HEK293 (cell line): ENCODE measurements at regions not wholly inside any gene's neighbourhood (a gene's known extent, or its start where the extent isn't known, plus 50 kb on each side); places are given as distances from the start of the nearest gene placed in this dataset.
"Not testable (repeated sequence)": the region's sequence is repeated elsewhere in the genome, so short reads cannot be mapped to it uniquely, and the experiment has no call there.

Source experiments
- CTCF ChIA-PET: fragments of 350-600 bp; formaldehyde crosslinking; extraction: SDS; loops from one replicate; lab custom pipeline; 2021; ENCODE audit warnings: antibody characterized with exemption; lab: Yijun Ruan, JAX
- POLR2A ChIA-PET: fragments of 300-600 bp; formaldehyde crosslinking; extraction: SDS; loops from one replicate; lab custom pipeline; 2020; ENCODE audit warnings: antibody characterized with exemption, inconsistent platforms; lab: Yijun Ruan, JAX
- H3K27ac ChIP-seq: fragments of 200-500 bp; sonication (Bioruptor generic); 2 replicates; pipeline ENCODE4 v1.5.1; 2014; ENCODE audit warnings: low read depth, low read length, control low read depth, inconsistent platforms; ENCODE audit errors: extremely low read depth
- H3K36me3 ChIP-seq, 2 experiments: fragments of 200-500 bp in 1 of 2; sonication (Bioruptor generic) in 1 of 2; 1 replicate in 1 of 2; 2 replicates in 1 of 2; pipeline ENCODE4 v1.5.1; 2014 to 2017; ENCODE audit warnings: inconsistent platforms in 2 of 2, low read length in 2 of 2; ENCODE audit not compliant: control insufficient read depth in 2 of 2, insufficient read depth in 1 of 2
- H3K4me1 ChIP-seq: fragments of 200-500 bp; sonication (Bioruptor generic); 2 replicates; pipeline ENCODE4 v1.5.1; 2014; ENCODE audit warnings: mild to moderate bottlenecking, low read length, inconsistent platforms; ENCODE audit not compliant: control insufficient read depth, insufficient read depth
- H3K4me3 ChIP-seq: 2 replicates; pipeline ENCODE4 v1.5.1; 2011; ENCODE audit warnings: low read depth, mild to moderate bottlenecking, control low read depth, low read length, moderate library complexity
- H3K9me3 ChIP-seq: fragments of 200-500 bp; sonication (Bioruptor generic); 2 replicates; pipeline ENCODE4 v1.5.1; 2014; ENCODE audit warnings: low read depth, low read length, inconsistent platforms; ENCODE audit not compliant: control insufficient read depth, insufficient read depth
- RBAK ChIP-seq: fragments of 450-650 bp; formaldehyde crosslinking; IDR thresholded peaks from 2 replicates; pipeline ENCODE4 v1.5.1; 2016; ENCODE audit warnings: missing biosample characterization, missing genetic modification characterization
- SP7 ChIP-seq: fragments of 450-650 bp; formaldehyde crosslinking; IDR thresholded peaks from 2 replicates; pipeline ENCODE4 v1.5.1; 2016; ENCODE audit warnings: missing biosample characterization, missing genetic modification characterization
- TCF7L2 ChIP-seq: IDR thresholded peaks from 2 replicates; pipeline ENCODE4 v1.6.1; 2011; ENCODE audit warnings: low read depth, mild to moderate bottlenecking, inconsistent platforms, low read length, moderate library complexity, borderline replicate concordance
- WT1 ChIP-seq: fragments of 450-650 bp; formaldehyde crosslinking; IDR thresholded peaks from 2 replicates; pipeline ENCODE4 v1.5.1; 2016; ENCODE audit warnings: missing biosample characterization, missing genetic modification characterization
- ZNF132 ChIP-seq: fragments of 450-650 bp; formaldehyde crosslinking; IDR thresholded peaks from 2 replicates; pipeline ENCODE4 v1.5.1; 2017; ENCODE audit warnings: missing biosample characterization, missing genetic modification characterization, borderline replicate concordance
- ZNF174 ChIP-seq: fragments of 450-650 bp; formaldehyde crosslinking; IDR thresholded peaks from 2 replicates; pipeline ENCODE4 v1.5.0; 2017; ENCODE audit warnings: missing biosample characterization, mild to moderate bottlenecking, missing genetic modification characterization
- ZNF19 ChIP-seq: fragments of 450-650 bp; formaldehyde crosslinking; IDR thresholded peaks from 2 replicates; pipeline ENCODE4; 2016; ENCODE audit warnings: missing biosample characterization, missing genetic modification characterization, low read depth
- ZNF248 ChIP-seq: fragments of 450-650 bp; formaldehyde crosslinking; IDR thresholded peaks from 2 replicates; pipeline ENCODE4 v1.5.1; 2017; ENCODE audit warnings: missing biosample characterization, missing genetic modification characterization
- ZNF391 ChIP-seq: fragments of 450-650 bp; formaldehyde crosslinking; IDR thresholded peaks from 2 replicates; pipeline ENCODE4 v1.5.1; 2016; ENCODE audit warnings: low read depth, missing biosample characterization, missing genetic modification characterization, borderline replicate concordance
- ZNF548 ChIP-seq: fragments of 450-650 bp; formaldehyde crosslinking; IDR thresholded peaks from 2 replicates; pipeline ENCODE4 v1.5.1; 2016; ENCODE audit warnings: missing biosample characterization, missing genetic modification characterization
- ZNF623 ChIP-seq: fragments of 450-650 bp; formaldehyde crosslinking; IDR thresholded peaks from 2 replicates; pipeline ENCODE4 v1.5.1; 2016; ENCODE audit warnings: missing biosample characterization, missing genetic modification characterization
- ZNF670 ChIP-seq: fragments of 450-650 bp; formaldehyde crosslinking; IDR thresholded peaks from 2 replicates; pipeline ENCODE4 v1.5.1; 2016; ENCODE audit warnings: missing biosample characterization, missing genetic modification characterization, low read depth
- TF ChIP-seq, protein P1 (sequence below): fragments of 450-650 bp; formaldehyde crosslinking; IDR thresholded peaks from 2 replicates; pipeline ENCODE4 v1.5.1; 2016; ENCODE audit warnings: missing biosample characterization, missing genetic modification characterization
- TF ChIP-seq, protein P2 (sequence below): fragments of 450-650 bp; formaldehyde crosslinking; conservative IDR thresholded peaks from 2 replicates; pipeline ENCODE4 v1.5.1; 2016; ENCODE audit warnings: low read depth, missing biosample characterization, missing genetic modification characterization
- TF ChIP-seq, protein P3 (sequence below): fragments of 450-650 bp; formaldehyde crosslinking; IDR thresholded peaks from 2 replicates; pipeline ENCODE4 v1.5.1; 2016; ENCODE audit warnings: missing biosample characterization, missing genetic modification characterization
- TF ChIP-seq, protein P4 (sequence below): fragments of 450-650 bp; formaldehyde crosslinking; IDR thresholded peaks from 2 replicates; pipeline ENCODE4 v1.5.1; 2016; ENCODE audit warnings: missing biosample characterization, missing genetic modification characterization

DNA sequence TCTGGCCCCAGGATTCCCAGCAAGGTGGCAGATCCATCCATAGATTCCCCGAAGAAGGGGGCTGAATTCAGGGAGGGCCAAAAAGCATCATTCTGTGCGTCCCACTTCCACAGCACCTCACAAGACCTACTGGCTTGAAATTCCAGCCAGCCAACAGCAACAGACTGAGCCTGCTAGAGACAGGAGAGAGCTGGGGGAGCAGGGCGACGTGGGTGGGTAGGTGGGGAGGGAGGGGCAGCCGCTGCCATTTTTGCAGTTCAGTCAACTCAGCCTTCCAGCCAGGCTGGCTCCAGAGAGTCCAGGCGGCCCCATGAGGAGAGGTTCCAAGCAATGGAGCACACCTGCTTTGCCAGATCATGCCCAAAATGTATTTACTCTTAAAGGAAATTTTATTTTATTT is 117.6 kb upstream of the DCAF12L1 start:
- Histone ChIP-seq H3K9me3 (no peaks in the 10 kb centered on the region), H3K4me3 (no peak overlapping the region)
- TF ChIP-seq ZNF132 = no peak
- no peak for TF ChIP-seq ZNF548 (tag by site-specific recombination)
- TF ChIP-seq ZNF248 (tag by site-specific recombination) = no peak
- TF ChIP-seq ZNF391 (tag by site-specific recombination) = no peak
- no peak for TF ChIP-seq ZNF623 (tag by site-specific recombination)
- no peak for TF ChIP-seq ZNF19
- TF ChIP-seq ZNF174 (tag by site-specific recombination) = no peak
- TF ChIP-seq TCF7L2 = no peak
- TF ChIP-seq, all 188 proteins: peak for 0
- Histone ChIP-seq H3K27ac (no peak overlapping the region), H3K4me1 (no peaks in the 10 kb centered on the region), H3K36me3 (no peaks in the 10 kb centered on the region)
- POLR2A ChIA-PET = no interaction called here
- CTCF ChIA-PET = no interaction called here

DNA sequence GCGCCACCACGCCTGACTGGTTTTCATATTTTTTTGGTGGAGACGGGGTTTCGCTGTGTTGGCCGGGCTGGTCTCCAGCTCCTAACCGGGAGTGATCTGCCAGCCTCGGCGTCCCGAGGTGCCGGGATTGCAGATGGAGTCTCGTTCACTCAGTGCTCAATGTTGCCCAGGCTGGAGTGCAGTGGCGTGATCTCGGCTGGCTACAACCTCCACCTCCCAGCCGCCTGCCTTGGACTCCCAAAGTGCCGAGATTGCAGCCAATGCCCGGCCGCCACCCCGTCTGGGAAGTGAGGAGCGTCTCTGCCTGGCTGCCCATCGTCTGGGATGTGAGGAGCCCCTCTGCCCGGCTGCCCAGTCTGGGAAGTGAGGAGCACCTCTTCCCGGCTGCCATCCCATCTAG is 120.8 kb upstream of the DCAF12L1 start:
- CTCF ChIA-PET = not testable (repeated sequence)

DNA sequence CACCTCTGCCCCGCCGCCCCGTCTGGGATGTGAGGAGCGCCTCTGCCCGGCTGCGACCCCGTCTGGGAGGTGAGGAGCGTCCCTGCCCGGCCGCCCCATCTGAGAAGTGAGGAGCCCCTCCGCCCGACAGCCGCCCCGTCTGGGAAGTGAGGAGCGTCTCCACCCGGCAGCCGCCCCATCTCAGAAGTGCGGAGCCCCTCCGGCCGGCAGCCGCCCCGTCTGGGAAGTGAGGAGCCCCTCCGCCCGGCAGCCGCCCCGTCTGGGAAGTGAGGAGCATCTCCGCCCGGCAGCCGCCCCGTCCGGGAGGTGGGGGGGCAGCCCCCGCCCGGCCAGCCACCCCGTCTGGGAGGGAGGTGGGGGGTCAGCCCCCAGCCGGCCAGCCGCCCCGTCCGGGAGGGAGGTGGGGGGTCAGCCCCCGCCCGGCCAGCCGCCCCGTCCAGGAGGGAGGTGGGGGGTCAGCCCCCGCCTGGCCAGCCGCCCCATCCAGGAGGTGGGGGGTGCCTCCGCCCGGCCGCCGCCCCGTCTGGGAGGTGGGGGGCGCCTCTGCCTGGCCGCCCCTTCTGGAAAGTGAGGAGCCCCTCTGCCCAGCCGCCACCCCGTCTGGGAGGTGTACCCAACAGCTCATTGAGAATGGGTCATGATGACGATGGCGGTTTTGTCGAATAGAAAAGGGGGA is 121.3 kb upstream of the DCAF12L1 start:
- H3K9me3 ChIP-seq, H3K27ac ChIP-seq, H3K4me1 ChIP-seq, POLR2A ChIA-PET, H3K36me3 ChIP-seq, H3K4me3 ChIP-seq, CTCF ChIA-PET: not testable (repeated sequence)

More for the DNA sequence above, 120.8 kb upstream of the DCAF12L1 start:
- H3K4me1 ChIP-seq, POLR2A ChIA-PET, H3K36me3 ChIP-seq, H3K27ac ChIP-seq, H3K4me3 ChIP-seq, H3K9me3 ChIP-seq: not testable (repeated sequence)

DNA sequence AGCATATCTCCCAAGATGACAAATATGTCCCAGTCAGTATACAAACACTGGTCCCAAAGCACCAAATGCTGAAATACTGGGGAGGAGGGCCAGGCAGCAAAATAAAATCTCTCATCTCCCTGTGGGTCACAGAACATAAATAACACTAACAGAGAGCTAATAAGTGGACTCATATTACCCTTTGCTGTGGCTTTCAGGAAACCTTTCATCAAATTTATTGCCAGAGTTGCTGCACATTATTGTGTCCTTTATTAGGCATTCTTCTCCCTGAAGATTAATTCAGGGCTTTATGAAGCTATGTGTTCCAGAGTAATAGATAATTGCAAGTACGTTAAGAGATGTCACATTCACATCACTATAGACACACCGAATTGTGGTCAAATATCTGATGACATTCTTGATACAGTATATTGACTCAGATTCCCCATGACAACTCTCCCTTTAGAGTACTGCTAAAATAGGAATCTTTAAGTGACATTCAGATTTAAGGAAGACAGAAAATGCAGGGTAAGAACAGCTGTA is 124.1 kb upstream of the PRR32 start:
- CTCF ChIA-PET = no interaction called here
- POLR2A ChIA-PET = no interaction called here
- Histone ChIP-seq H3K4me1 (no peaks in the 10 kb centered on the region), H3K36me3 (no peaks in the 10 kb centered on the region), H3K4me3 (no peak overlapping the region), H3K27ac (no peak overlapping the region), H3K9me3 (no peaks in the 10 kb centered on the region)
- no peak for TF ChIP-seq RBAK (tag by site-specific recombination)
- TF ChIP-seq ZNF670 (tag by site-specific recombination) = no peak
- TF ChIP-seq, protein P1, sequence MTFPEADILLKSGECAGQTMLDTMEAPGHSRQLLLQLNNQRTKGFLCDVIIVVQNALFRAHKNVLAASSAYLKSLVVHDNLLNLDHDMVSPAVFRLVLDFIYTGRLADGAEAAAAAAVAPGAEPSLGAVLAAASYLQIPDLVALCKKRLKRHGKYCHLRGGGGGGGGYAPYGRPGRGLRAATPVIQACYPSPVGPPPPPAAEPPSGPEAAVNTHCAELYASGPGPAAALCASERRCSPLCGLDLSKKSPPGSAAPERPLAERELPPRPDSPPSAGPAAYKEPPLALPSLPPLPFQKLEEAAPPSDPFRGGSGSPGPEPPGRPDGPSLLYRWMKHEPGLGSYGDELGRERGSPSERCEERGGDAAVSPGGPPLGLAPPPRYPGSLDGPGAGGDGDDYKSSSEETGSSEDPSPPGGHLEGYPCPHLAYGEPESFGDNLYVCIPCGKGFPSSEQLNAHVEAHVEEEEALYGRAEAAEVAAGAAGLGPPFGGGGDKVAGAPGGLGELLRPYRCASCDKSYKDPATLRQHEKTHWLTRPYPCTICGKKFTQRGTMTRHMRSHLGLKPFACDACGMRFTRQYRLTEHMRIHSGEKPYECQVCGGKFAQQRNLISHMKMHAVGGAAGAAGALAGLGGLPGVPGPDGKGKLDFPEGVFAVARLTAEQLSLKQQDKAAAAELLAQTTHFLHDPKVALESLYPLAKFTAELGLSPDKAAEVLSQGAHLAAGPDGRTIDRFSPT (tag by site-specific recombination) = no peak
- TF ChIP-seq SP7 = no peak
- TF ChIP-seq, protein P2, sequence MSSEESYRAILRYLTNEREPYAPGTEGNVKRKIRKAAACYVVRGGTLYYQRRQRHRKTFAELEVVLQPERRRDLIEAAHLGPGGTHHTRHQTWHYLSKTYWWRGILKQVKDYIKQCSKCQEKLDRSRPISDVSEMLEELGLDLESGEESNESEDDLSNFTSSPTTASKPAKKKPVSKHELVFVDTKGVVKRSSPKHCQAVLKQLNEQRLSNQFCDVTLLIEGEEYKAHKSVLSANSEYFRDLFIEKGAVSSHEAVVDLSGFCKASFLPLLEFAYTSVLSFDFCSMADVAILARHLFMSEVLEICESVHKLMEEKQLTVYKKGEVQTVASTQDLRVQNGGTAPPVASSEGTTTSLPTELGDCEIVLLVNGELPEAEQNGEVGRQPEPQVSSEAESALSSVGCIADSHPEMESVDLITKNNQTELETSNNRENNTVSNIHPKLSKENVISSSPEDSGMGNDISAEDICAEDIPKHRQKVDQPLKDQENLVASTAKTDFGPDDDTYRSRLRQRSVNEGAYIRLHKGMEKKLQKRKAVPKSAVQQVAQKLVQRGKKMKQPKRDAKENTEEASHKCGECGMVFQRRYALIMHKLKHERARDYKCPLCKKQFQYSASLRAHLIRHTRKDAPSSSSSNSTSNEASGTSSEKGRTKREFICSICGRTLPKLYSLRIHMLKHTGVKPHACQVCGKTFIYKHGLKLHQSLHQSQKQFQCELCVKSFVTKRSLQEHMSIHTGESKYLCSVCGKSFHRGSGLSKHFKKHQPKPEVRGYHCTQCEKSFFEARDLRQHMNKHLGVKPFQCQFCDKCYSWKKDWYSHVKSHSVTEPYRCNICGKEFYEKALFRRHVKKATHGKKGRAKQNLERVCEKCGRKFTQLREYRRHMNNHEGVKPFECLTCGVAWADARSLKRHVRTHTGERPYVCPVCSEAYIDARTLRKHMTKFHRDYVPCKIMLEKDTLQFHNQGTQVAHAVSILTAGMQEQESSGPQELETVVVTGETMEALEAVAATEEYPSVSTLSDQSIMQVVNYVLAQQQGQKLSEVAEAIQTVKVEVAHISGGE (tag by site-specific recombination) = no peak
- no peak for TF ChIP-seq WT1
- TF ChIP-seq, protein P3, sequence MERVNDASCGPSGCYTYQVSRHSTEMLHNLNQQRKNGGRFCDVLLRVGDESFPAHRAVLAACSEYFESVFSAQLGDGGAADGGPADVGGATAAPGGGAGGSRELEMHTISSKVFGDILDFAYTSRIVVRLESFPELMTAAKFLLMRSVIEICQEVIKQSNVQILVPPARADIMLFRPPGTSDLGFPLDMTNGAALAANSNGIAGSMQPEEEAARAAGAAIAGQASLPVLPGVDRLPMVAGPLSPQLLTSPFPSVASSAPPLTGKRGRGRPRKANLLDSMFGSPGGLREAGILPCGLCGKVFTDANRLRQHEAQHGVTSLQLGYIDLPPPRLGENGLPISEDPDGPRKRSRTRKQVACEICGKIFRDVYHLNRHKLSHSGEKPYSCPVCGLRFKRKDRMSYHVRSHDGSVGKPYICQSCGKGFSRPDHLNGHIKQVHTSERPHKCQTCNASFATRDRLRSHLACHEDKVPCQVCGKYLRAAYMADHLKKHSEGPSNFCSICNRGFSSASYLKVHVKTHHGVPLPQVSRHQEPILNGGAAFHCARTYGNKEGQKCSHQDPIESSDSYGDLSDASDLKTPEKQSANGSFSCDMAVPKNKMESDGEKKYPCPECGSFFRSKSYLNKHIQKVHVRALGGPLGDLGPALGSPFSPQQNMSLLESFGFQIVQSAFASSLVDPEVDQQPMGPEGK (tag by site-specific recombination) = no peak
- TF ChIP-seq, protein P4, sequence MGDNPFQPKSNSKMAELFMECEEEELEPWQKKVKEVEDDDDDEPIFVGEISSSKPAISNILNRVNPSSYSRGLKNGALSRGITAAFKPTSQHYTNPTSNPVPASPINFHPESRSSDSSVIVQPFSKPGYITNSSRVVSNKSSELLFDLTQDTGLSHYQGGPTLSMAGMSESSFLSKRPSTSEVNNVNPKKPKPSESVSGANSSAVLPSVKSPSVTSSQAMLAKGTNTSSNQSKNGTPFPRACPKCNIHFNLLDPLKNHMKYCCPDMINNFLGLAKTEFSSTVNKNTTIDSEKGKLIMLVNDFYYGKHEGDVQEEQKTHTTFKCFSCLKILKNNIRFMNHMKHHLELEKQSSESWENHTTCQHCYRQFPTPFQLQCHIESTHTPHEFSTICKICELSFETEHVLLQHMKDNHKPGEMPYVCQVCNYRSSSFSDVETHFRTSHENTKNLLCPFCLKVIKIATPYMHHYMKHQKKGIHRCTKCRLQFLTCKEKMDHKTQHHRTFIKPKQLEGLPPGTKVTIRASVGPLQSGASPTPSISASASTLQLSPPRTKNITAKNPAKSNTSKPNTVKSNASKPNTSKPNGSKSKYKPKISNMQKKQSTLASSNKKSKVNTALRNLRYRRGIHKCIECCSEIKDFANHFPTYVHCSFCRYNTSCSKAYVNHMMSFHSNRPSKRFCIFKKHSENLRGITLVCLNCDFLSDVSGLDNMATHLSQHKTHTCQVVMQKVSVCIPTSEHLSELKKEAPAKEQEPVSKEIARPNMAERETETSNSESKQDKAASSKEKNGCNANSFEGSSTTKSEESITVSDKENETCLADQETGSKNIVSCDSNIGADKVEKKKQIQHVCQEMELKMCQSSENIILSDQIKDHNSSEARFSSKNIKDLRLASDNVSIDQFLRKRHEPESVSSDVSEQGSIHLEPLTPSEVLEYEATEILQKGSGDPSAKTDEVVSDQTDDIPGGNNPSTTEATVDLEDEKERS (tag by site-specific recombination) = no peak
